ENCODE measurements at regions not wholly inside any gene's neighbourhood (a gene's known extent, or its start where the extent isn't known, plus 50 kb on each side); places are given as distances from the start of the nearest gene placed in this dataset.
A peak's percentile ranks its signal among the peaks of the same experiment; 100 is the strongest.

- TF ChIP-seq, protein P1, sequence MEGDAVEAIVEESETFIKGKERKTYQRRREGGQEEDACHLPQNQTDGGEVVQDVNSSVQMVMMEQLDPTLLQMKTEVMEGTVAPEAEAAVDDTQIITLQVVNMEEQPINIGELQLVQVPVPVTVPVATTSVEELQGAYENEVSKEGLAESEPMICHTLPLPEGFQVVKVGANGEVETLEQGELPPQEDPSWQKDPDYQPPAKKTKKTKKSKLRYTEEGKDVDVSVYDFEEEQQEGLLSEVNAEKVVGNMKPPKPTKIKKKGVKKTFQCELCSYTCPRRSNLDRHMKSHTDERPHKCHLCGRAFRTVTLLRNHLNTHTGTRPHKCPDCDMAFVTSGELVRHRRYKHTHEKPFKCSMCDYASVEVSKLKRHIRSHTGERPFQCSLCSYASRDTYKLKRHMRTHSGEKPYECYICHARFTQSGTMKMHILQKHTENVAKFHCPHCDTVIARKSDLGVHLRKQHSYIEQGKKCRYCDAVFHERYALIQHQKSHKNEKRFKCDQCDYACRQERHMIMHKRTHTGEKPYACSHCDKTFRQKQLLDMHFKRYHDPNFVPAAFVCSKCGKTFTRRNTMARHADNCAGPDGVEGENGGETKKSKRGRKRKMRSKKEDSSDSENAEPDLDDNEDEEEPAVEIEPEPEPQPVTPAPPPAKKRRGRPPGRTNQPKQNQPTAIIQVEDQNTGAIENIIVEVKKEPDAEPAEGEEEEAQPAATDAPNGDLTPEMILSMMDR (IDR thresholded peaks at IDR 0.05; ENCODE audit: control insufficient read depth, extremely low read depth, insufficient read depth) = no peak
- peak overlapping the region; percentile 73; the same call in 1 of the 2 replicates for H3K4me3 ChIP-seq (ENCODE audit: low read depth, low read length)
- DNase-seq (ENCODE audit: low read depth) = no peak
Observed at GRCh38 chr6:27158316-27158643, 89.2 kb upstream of the PRSS16 start.

- TF ChIP-seq, protein P1 (IDR thresholded peaks at IDR 0.05; ENCODE audit: control insufficient read depth, extremely low read depth, insufficient read depth) = no peak
- DNase-seq (ENCODE audit: low read depth) = no peak
- H3K4me3 ChIP-seq (ENCODE audit: low read depth, low read length) = no peak overlapping the region
Observed at GRCh38 chr6:27159725-27160124, 87.8 kb upstream of the PRSS16 start.

DNA sequence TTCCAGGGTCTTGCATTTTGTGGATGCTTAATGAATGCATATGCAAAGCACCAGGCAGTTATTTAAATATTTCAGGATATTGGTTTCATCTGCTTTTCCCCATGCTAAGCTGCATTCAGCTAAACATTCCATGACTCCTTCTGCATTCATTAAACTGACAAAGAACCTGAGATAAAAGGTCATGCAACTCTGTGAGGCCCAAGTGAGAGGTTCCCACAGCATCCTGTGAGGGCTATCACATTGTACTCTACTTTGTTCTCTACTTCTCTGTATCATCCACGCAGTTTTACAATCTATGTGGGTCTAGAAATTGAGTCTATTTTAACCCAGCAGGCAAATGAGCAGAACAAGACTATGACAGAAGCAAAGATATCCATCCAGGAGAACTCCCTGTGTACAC, 86.4 kb upstream of the PRSS16 start:
- no peak for DNase-seq (ENCODE audit: low read depth)
- no peak overlapping the region for H3K4me3 ChIP-seq (ENCODE audit: low read depth, low read length)
- TF ChIP-seq, protein P1 (IDR thresholded peaks at IDR 0.05; ENCODE audit: control insufficient read depth, extremely low read depth, insufficient read depth) = no peak

- TF ChIP-seq, protein P1 (IDR thresholded peaks at IDR 0.05; ENCODE audit: control insufficient read depth, extremely low read depth, insufficient read depth) = no peak
- no peak for DNase-seq (ENCODE audit: low read depth)
- no peak overlapping the region for H3K4me3 ChIP-seq (ENCODE audit: low read depth, low read length)
Observed at GRCh38 chr6:27161603-27161945, 85.9 kb upstream of the PRSS16 start.

DNA sequence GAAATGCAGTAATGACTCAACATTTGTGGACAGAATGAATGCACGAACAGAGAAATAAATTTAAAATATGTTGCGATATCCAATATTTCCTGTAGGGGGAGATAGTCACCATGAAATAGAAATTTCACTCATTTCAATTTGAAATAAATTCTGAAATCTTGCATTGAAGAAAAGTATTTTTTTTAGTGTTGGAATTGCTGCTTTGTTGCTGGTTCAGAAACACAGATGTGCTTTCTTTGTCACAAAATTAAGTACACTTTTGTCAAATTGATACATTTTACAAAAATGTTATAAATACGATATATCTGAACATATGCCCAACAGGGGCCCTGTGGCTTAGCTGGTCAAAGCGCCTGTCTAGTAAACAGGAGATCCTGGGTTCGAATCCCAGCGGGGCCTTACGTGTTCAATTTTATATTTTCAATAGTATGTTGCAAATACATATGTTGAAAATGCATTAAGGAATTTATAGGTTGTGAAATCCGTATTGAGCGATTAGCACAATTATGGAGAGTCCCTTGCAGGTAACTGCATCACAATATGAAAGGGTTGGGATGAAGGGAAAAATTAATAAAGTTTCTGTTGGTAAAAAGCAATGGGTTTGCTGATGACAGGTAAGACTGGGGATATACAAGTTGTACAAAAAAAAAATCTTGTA, 85.4 kb upstream of the PRSS16 start:
- no peak overlapping the region for H3K4me3 ChIP-seq (ENCODE audit: low read depth, low read length)
- TF ChIP-seq, protein P1 (IDR thresholded peaks at IDR 0.05; ENCODE audit: control insufficient read depth, extremely low read depth, insufficient read depth) = peak; percentile 55
- no peak for DNase-seq (ENCODE audit: low read depth)

DNA sequence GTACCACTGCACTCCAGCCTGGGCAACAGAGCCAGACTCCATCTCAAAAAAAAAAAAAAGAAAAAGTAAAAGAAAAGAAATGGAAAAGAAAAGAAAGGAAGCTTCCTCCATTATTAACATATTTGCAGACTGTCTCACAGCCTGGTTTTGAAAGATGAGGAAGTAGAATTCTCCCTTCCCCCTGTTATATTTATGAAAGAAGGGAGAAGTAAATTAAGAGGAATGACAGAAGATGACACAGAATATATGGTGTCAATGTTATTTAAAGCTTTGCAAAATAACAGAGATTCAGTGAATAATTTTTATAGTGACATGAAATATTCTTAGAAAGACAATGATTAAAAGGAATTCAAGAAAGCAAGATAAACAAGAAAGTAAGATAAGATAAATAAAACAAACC, 83.7 kb upstream of the PRSS16 start:
- DNase-seq (ENCODE audit: low read depth) = no peak
- H3K4me3 ChIP-seq (ENCODE audit: low read depth, low read length) = no peak overlapping the region
- TF ChIP-seq, protein P1 (IDR thresholded peaks at IDR 0.05; ENCODE audit: control insufficient read depth, extremely low read depth, insufficient read depth) = no peak

- no peak for DNase-seq (ENCODE audit: low read depth)
- TF ChIP-seq, protein P1 (IDR thresholded peaks at IDR 0.05; ENCODE audit: control insufficient read depth, extremely low read depth, insufficient read depth) = no peak
- H3K4me3 ChIP-seq (ENCODE audit: low read depth, low read length) = no peak overlapping the region
Observed at GRCh38 chr6:27168108-27168507, 79.4 kb upstream of the PRSS16 start.
